GM21423 (cell line): ENCODE measurements at regions not wholly inside any gene's neighbourhood (a gene's known extent, or its start where the extent isn't known, plus 50 kb on each side); places are given as distances from the start of the nearest gene placed in this dataset.
"Not testable (repeated sequence)": the region's sequence is repeated elsewhere in the genome, so short reads cannot be mapped to it uniquely, and the experiment has no call there.

Source experiments
- ATAC-seq: cut with Tn5 transposase; IDR thresholded peaks from one replicate; pipeline ENCODE4 v1.9.1; 2021; ENCODE audit warnings: mild to moderate bottlenecking, moderate library complexity; ENCODE audit not compliant: unreplicated experiment

GRCh38 chr13:44314160-44314559 lies 59.5 kb upstream of the SERP2 start:
- ATAC-seq = not testable (repeated sequence)

GRCh38 chr13:44317752-44318151 lies 55.9 kb upstream of the SERP2 start:
- no peak for ATAC-seq

- no peak for ATAC-seq
Observed at GRCh38 chr13:44318161-44318560, 55.5 kb upstream of the SERP2 start.

DNA sequence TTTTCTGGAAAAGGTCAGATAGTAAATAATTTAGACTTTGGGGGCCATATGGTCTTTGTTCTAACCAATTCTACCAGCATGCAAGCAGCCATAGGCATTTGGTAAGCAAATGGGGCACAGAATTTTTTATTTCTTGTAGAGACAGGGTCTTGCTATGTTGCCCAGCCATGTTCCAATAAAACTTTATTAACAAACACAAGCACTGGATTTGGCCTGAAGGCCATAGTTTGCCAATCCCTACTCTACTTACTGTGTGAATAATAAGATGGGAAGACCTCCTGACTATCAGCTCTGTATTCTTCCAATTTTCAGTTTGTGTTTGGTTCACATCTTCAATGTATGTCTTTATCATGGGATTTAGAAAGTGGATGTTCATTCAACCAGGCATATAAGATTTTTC lies 53.0 kb upstream of the SERP2 start:
- no peak for ATAC-seq

DNA sequence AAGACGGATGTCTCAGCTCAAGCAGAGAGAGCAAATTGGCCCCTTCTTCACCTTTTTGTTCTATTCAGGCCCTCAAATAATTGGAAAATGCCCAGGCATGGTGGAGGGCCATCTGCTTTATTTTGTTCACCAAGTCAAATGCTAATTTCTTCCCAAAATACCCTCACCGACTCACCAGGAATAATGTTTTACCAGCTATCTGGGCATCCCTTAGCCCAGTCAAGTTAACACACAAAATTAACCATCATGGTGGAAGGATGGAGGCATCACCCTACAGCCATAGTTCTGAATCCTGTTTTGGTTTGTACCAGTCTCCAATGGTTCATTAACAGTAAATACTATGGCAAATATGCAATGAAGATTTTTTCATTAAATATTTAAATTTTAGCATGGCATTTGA lies 51.7 kb upstream of the SERP2 start:
- no peak for ATAC-seq

DNA sequence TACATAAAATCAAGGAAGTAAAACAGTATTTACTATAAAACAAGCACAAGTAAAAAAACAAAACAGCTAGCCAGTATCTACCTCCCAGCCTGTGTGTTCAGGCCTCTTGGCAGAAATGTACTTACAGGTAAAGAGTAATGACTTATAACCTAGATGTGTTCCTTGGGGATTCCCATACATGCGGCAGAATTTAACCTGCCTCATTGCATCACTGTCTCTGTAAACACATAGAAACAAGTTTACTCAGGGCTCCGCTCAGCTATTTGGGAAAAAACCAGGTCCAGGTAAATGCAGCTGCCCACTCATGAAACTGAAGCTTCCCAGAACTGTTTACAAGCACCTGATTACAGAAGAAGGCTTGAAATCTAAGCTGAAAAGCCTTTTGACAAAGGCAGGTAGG lies 50.7 kb upstream of the SERP2 start:
- no peak for ATAC-seq

DNA sequence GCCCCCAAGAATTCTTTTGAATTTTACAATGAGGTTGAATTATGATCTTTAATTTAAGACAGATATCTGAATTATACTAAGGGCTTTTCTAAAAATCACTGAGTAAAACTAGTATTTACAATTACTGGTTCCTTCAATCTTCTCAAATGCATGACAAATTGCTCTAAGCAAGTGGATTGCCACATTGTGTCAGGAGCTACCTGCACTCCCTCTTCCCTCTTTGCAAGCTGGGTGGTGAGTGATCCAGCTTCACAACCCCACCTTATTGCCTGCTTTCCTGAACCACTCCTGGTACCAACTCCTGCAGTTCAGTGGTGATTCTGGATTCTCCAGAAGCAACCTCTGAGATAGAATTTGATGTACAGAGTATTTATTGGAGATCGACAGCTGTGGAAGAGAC lies 49.9 kb upstream of the SERP2 start:
- ATAC-seq = no peak
